ENCODE measurements at regions not wholly inside any gene's neighbourhood (a gene's known extent, or its start where the extent isn't known, plus 50 kb on each side); places are given as distances from the start of the nearest gene placed in this dataset.

GRCh38 chr10:108147346-108147745, 982.8 kb upstream of the SORCS1 start:
- WGBS (ENCODE audit: extremely low coverage, insufficient read length, low lambda C conversion rate) = no CpG with 5 or more reads among the region's 2 CpGs
- no peaks in the 10 kb centered on the region for H3K27me3 ChIP-seq (ENCODE audit: insufficient read depth, low read length)
- no peak overlapping the region for H2AK5ac ChIP-seq (ENCODE audit: insufficient read length, low read length)
- H3K27ac ChIP-seq (ENCODE audit: insufficient read length, low read depth, low read length) = no peak overlapping the region
- Mint-ChIP-seq H3K36me3 (ENCODE audit: insufficient read depth in 1 of 3, low read depth in 3 of 3) (peaks cover 11 to 24% (median 12%) of the 10 kb centered on the region in 3 experiments), H3K27me3 (ENCODE audit: low read depth) (no peaks in the 10 kb centered on the region), H3K9me3 (peaks cover 18 to 26% of the 10 kb centered on the region in 2 experiments), H3K27ac (no peak overlapping the region), H3K4me1 (peaks cover 15 to 18% of the 10 kb centered on the region in 2 experiments), H3K4me3 (no peak overlapping the region)
- H3K9me3 ChIP-seq (ENCODE audit: control insufficient read depth, low read depth, low read length) = no peaks in the 10 kb centered on the region
- no peak overlapping the region for H3K4ac ChIP-seq (ENCODE audit: low read depth, low read length)
- H4K5ac ChIP-seq (ENCODE audit: insufficient read length, low read depth, low read length) = no peak overlapping the region
- no peak for DNase-seq
- H4K8ac ChIP-seq (replicated peaks; ENCODE audit: insufficient read length, low read depth, low read length) = no peak overlapping the region
- H2BK120ac ChIP-seq (ENCODE audit: low read depth, low read length, poor library complexity, severe bottlenecking) = no peak overlapping the region
- no peak overlapping the region for H4K91ac ChIP-seq (ENCODE audit: insufficient read length, low read depth, low read length)
- no peak overlapping the region for H2BK20ac ChIP-seq (ENCODE audit: low read depth, low read length, poor library complexity, severe bottlenecking)
- H3K23me2 ChIP-seq (ENCODE audit: insufficient read length, low read depth, low read length, poor library complexity, severe bottlenecking) = no peaks in the 10 kb centered on the region
- no peak overlapping the region for H3K9ac ChIP-seq (ENCODE audit: extremely low read depth, insufficient read length, low read length)
- H4K20me1 ChIP-seq (ENCODE audit: control insufficient read depth, insufficient read depth, insufficient read length) = no peaks in the 10 kb centered on the region
- no peak overlapping the region for H2BK5ac ChIP-seq (ENCODE audit: insufficient read length, low read length)
- no peaks in the 10 kb centered on the region; the same call in 1 of the 2 replicates for H3K4me1 ChIP-seq (ENCODE audit: insufficient read depth, low read length)
- no peak overlapping the region for H3K56ac ChIP-seq (ENCODE audit: insufficient read length, low read depth, low read length)
- no peak overlapping the region for H3K4me2 ChIP-seq (ENCODE audit: insufficient read depth, insufficient read length, low read length)
- H3K23ac ChIP-seq (ENCODE audit: insufficient read length, low read depth, low read length) = no peak overlapping the region
- H3T11ph ChIP-seq (ENCODE audit: low read length) = no peak overlapping the region
- TF ChIP-seq CTCF (conservative IDR thresholded peaks at IDR 0.05) = no peak
- no peak overlapping the region for H2AFZ ChIP-seq (ENCODE audit: low read length)
- no peak overlapping the region for H3K14ac ChIP-seq (ENCODE audit: insufficient read depth, low read length)
- H3K79me2 ChIP-seq (ENCODE audit: insufficient read depth, low read length) = no peaks in the 10 kb centered on the region
- H3K18ac ChIP-seq (ENCODE audit: insufficient read length, low read depth, low read length) = no peak overlapping the region
- no peaks in the 10 kb centered on the region for H3K79me1 ChIP-seq (ENCODE audit: insufficient read depth, low read depth, low read length, poor library complexity, severe bottlenecking)
- H2BK12ac ChIP-seq (ENCODE audit: insufficient read length, low read depth, low read length) = no peak overlapping the region
- H2BK15ac ChIP-seq (ENCODE audit: low read depth, low read length) = no peak overlapping the region

Data from H9 (cell line).